LNCaP clone FGC (cell line): ENCODE measurements at regions not wholly inside any gene's neighbourhood (a gene's known extent, or its start where the extent isn't known, plus 50 kb on each side); places are given as distances from the start of the nearest gene placed in this dataset.

Experiments used
- DNase-seq: peaks from one replicate; pipeline ENCODE4 v3.0.0-alpha.2; 2011; ENCODE audit warnings: low read depth
- H3K4me3 ChIP-seq: 2 replicates; pipeline ENCODE4 v1.5.1; 2011; ENCODE audit warnings: mild to moderate bottlenecking, low read depth, low read length, control low read depth
- TF ChIP-seq, protein P1 (sequence below): IDR thresholded peaks from 2 replicates; pipeline ENCODE4 v1.5.1; 2012; ENCODE audit warnings: mild to moderate bottlenecking; ENCODE audit not compliant: control insufficient read depth, insufficient read depth; ENCODE audit errors: extremely low read depth

DNA sequence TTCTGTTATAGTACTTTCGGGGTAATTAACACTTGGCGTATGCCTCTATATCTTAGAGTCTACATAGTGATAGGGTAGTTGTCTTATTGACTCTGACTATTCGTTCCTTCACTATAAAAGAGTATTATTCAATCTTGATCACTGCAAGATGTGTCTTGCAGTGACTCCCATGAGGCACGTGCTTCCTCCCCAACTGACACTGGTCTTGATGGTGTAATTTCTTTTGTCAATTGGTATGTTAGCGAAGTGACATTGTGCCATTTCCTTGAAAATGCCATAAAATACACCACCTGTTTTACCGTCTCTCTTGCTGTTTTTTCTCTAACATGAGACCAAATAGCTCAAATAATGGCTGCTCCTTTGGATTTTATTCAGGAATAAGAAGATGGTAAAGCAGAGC is 1314.1 kb upstream of the CDH6 start:
- no peak overlapping the region for H3K4me3 ChIP-seq
- no peak for DNase-seq
- TF ChIP-seq, protein P1, sequence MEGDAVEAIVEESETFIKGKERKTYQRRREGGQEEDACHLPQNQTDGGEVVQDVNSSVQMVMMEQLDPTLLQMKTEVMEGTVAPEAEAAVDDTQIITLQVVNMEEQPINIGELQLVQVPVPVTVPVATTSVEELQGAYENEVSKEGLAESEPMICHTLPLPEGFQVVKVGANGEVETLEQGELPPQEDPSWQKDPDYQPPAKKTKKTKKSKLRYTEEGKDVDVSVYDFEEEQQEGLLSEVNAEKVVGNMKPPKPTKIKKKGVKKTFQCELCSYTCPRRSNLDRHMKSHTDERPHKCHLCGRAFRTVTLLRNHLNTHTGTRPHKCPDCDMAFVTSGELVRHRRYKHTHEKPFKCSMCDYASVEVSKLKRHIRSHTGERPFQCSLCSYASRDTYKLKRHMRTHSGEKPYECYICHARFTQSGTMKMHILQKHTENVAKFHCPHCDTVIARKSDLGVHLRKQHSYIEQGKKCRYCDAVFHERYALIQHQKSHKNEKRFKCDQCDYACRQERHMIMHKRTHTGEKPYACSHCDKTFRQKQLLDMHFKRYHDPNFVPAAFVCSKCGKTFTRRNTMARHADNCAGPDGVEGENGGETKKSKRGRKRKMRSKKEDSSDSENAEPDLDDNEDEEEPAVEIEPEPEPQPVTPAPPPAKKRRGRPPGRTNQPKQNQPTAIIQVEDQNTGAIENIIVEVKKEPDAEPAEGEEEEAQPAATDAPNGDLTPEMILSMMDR = no peak

DNA sequence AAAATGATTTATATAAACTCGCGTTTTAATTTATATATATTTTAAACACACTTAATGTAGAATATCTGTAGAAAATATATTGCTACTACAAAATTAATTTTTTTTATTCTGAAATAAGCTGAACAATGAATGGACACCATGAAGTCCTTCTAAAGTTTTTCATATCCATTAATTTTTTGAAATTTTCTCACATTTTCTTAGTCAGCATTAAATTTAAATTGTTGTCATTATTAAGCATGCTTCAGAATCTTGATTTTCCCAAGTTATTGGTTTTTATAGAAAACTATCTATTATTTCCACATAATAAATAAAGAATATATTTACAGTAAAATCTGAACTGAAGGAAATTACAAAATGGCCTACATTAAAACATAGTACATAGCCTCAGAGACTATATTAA is 1314.9 kb upstream of the CDH6 start:
- no peak overlapping the region for H3K4me3 ChIP-seq
- TF ChIP-seq, protein P1 = no peak
- DNase-seq = no peak

DNA sequence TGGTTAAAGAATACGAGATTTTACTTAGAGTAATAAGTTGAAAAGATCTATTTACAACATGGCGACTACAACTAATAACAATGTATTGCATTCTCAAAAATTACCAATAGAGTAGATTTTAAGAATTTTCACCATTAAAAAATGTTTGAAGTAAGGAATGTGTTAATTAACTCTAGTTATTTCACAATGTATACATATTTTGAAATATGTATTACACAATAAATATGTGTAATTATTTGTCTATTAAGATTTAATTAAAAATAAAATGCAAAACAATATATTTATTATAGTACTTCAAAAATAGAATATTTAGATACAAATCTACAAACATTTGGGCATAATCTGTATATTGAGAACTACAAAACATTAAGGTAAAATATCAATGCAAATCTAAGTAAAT is 1326.3 kb upstream of the CDH6 start:
- no peak for DNase-seq
- H3K4me3 ChIP-seq = no peak overlapping the region
- TF ChIP-seq, protein P1 = no peak

DNA sequence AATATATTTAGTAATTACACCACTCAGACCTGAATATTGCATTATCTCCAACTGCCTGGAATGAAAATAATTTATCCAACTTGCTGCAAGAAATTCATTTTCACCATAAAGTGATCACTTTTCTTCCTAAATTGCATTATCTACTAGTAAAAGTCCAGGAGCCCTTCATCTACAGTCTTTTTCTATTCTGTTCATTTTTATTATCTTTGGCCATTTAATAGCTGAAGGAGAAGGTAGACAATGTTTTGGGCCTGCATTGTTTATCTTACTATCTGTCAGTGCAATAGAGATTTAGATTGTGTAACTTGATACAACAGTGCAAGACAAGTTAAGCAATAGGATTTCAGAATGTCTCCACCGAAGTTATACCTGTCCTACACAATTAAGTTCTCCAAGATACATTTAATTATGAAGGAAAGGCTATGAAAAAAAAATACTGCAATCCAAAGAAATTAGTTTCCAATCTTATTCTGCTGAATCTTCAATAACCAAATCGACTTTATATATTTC is 1339.7 kb upstream of the CDH6 start:
- TF ChIP-seq, protein P1 = no peak
- H3K4me3 ChIP-seq = no peak overlapping the region
- DNase-seq = peak; percentile 25

DNA sequence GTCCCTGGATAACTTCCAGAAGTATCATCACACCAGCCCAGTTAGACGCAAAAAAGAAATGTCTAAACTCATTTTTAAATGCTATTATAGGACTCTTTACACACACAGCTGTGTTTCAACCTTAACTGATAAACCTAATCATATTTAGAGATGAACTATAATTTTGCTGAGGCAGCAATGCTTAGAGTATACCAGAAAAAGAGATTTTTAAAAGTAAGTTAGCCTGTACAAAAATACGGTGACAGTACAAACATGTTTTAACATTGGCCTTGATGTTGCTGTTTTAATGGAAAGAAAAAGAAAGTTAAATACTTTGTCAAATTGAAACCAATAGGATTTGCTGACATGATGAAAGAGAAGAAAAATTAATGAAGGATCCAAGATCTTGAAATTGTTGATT is 1341.2 kb upstream of the CDH6 start:
- no peak overlapping the region for H3K4me3 ChIP-seq
- DNase-seq = no peak
- TF ChIP-seq, protein P1 = no peak

DNA sequence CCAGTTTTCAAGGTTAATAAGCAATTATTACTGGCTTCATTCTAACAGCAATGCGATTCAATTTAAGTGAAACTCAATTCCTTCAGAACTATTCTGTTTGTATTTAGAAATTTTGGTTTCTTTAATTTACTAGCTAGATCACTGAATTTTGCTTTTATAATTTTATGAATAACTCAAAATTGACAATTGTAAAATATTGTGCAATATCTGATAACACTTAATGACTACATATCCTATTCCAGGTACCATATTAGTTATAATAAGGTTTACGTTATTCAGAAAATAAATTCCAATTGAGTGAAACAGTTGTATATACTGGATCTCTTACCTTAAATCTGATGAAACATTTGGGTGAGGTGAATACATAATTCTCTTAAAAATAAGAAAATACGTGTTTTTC is 1348.3 kb upstream of the CDH6 start:
- DNase-seq = no peak
- TF ChIP-seq, protein P1 = no peak
- H3K4me3 ChIP-seq = no peak overlapping the region

DNA sequence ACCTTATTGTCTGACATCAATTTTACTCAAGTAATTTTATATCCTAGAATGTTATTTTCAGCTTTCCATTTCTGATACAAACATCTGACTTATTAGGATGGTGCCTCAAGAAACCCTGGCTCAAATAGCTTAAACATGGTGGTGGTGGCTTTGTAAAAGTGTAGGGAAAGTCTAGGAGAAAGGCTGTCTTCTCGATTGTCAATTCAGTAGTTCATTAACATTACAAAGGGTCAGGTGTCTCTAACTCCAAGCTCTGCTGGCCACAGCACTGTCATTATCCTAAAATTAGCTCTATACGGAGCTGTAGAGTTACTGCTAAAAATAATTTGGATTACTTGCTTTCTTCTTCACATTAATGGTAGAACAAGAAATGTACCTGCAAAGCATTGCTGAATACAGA is 1360.1 kb upstream of the CDH6 start:
- DNase-seq = no peak
- TF ChIP-seq, protein P1 = no peak
- H3K4me3 ChIP-seq = no peak overlapping the region
